Lung (tissue), 11 donors: ENCODE measurements at regions not wholly inside any gene's neighbourhood (a gene's known extent, or its start where the extent isn't known, plus 50 kb on each side); places are given as distances from the start of the nearest gene placed in this dataset.
A peak's percentile ranks its signal among the peaks of the same experiment; 100 is the strongest.

Source experiments
- ATAC-seq: fragments of 200-7000 bp; cut with Tn5 transposase; one replicate; pipeline ENCODE4 v1.9.1; 2020; ENCODE audit warnings: moderate number of reproducible peaks; ENCODE audit not compliant: insufficient read depth, low FRiP score
- DNase-seq, 3 donors: peaks; one replicate each; pipeline ENCODE4 v3.0.0-alpha.2; 2013 to 2017
- H3K27ac ChIP-seq, 2 donors: one replicate each; pipeline ENCODE4 v1.5.1; 2013; ENCODE audit warnings: mild to moderate bottlenecking in 2 of 2, moderate library complexity in 2 of 2, control low read depth in 1 of 2, inconsistent platforms in 1 of 2, low read depth in 1 of 2, low read length in 1 of 2
- H3K27me3 ChIP-seq, 3 donors: one replicate each; pipeline ENCODE4 v1.5.1; 2013; ENCODE audit warnings: low read length in 2 of 3; ENCODE audit not compliant: control insufficient read depth in 3 of 3, insufficient read depth in 3 of 3
- H3K36me3 ChIP-seq, 4 donors: one replicate each; pipeline ENCODE4 v1.5.1; 2013; ENCODE audit warnings: low read length in 4 of 4, mild to moderate bottlenecking in 1 of 4, moderate library complexity in 1 of 4; ENCODE audit not compliant: control insufficient read depth in 4 of 4, insufficient read depth in 4 of 4
- H3K4me1 ChIP-seq, 5 donors: one replicate each; pipeline ENCODE4 v1.5.1; 2013; ENCODE audit warnings: low read length in 5 of 5, mild to moderate bottlenecking in 2 of 5, moderate library complexity in 1 of 5; ENCODE audit not compliant: control insufficient read depth in 5 of 5, insufficient read depth in 5 of 5
- H3K4me3 ChIP-seq: one replicate; pipeline ENCODE4 v1.5.1; 2013; ENCODE audit warnings: mild to moderate bottlenecking, control low read depth, moderate library complexity
- H3K9ac ChIP-seq, 2 donors: one replicate each; pipeline ENCODE4 v1.5.1; 2013; ENCODE audit warnings: low read length in 2 of 2, control low read depth in 1 of 2; ENCODE audit not compliant: insufficient read depth in 1 of 2
- H3K9me3 ChIP-seq, 4 donors: one replicate each; pipeline ENCODE4 v1.5.1; 2013; ENCODE audit warnings: low read length in 3 of 4, mild to moderate bottlenecking in 1 of 4, moderate library complexity in 1 of 4; ENCODE audit not compliant: control insufficient read depth in 4 of 4, insufficient read depth in 3 of 4
- CTCF ChIP-seq: IDR thresholded peaks from 2 replicates; pipeline ENCODE4 v1.5.1; 2012; ENCODE audit warnings: mild to moderate bottlenecking; ENCODE audit errors: control extremely low read depth, extremely low read depth
- WGBS, 2 donors: extraction: QIAGEN DNeasy Blood & Tissue Kit; methylation state at CpG; one replicate each; pipeline ENCODE4 v1.1.7; 2013; 5-methylcytosine and 5-hydroxymethylcytosine counted together
- donor health status: control.
- donor health status: control.
- donor health status: Bipolar disorder and iron deficiency.
- donor health status: healthy.
- donor health status: DM: yes; HTN: yes; CAD: no.

DNA sequence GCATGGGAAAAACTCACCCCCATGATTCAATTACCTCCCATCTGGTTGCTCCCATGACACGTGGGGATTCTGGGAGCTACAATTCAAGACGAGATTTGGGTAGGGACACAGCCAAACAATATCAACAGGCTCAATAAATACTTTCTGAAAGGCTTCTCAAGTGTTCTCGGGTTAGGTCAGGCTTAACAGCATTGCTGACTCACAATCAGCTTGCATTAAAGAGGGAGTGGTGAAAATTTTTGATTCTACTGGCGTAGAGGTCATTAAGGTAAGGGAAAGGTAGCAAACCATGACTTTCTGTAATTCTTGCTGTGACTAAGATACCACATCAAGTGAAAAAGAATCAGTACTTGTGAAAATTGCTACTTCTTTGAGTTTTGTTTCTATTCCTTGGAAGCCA lies 126.4 kb downstream of the JCAD start:
- Histone ChIP-seq H3K4me1 (peaks cover 0 to 4% (median 0%) of the 10 kb centered on the region in 5 donors), H3K27ac (no peak overlapping the region), H3K27me3 (no peaks in the 10 kb centered on the region), H3K9me3 (peaks cover 0 to 4% (median 0%) of the 10 kb centered on the region in 4 donors), H3K4me3 (no peak overlapping the region), H3K36me3 (no peaks in the 10 kb centered on the region), H3K9ac (no peak overlapping the region)
- DNase-seq (no peak), ATAC-seq (no peak)
- 73 to 85% methylated on average over 4 of the region's 4 CpGs for WGBS, 2 donors
- TF ChIP-seq CTCF, result no peak

DNA sequence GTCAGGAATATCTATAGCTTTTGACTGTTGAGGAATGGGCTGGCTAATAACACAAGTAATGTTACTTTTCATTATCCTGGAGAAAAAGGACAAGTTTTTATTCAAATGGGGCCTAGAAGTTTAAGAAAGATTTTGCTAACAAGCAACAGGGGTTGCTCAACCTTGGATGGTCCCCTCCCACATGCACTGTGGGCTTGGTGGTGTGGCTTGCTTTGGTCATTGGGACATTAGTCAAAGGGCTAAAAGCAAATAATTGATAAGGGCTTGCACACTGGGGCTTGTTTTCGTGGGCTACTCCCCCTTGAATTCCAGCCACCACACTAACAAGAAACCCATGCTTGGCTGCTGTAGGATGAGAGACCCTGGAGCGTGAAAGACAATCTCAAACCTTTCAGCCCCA lies 127.6 kb downstream of the JCAD start:
- Histone ChIP-seq H3K9ac (no peak overlapping the region), H3K36me3 (no peaks in the 10 kb centered on the region), H3K4me1 (peaks cover 0 to 4% (median 0%) of the 10 kb centered on the region in 5 donors), H3K9me3 (peaks cover 0 to 4% (median 0%) of the 10 kb centered on the region in 4 donors), H3K27me3 (no peaks in the 10 kb centered on the region), H3K4me3 (no peak overlapping the region), H3K27ac (no peak overlapping the region)
- no peak for ATAC-seq
- WGBS, 2 donors, result 91 to 94% methylated on average over 2 of the region's 2 CpGs
- TF ChIP-seq CTCF, result no peak
- no peak for DNase-seq

DNA sequence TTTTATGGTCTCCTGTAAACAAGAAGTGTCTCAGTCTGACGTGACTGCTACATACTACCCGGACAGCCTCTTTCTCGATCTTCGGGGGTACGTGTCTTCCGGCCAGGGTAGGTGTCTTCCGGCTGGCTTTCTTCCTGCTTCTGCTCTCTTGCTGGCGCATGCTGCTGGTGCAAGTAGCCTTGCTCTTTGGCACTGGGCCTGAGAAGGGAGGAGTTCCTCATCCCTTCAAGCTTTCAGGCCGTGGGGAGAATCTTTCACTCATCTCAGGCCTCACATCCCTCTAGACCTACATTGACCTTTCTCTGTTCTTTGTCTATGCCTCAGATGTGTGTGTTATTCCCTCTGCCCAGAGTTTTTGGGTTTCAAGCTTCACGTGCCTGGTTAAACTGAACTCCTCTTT lies 130.4 kb downstream of the JCAD start:
- H3K27me3 ChIP-seq, result no peaks in the 10 kb centered on the region
- H3K27ac ChIP-seq, result no peak overlapping the region
- ATAC-seq (no peak), DNase-seq (peak in 1 of 3 donors; percentile 25)
- H3K9ac ChIP-seq, result no peak overlapping the region
- H3K36me3 ChIP-seq, result no peaks in the 10 kb centered on the region
- H3K9me3 ChIP-seq, result peaks cover 0 to 4% (median 0%) of the 10 kb centered on the region in 4 donors
- H3K4me1 ChIP-seq, result peaks cover 0 to 4% (median 0%) of the 10 kb centered on the region in 5 donors
- WGBS, 2 donors, result 85 to 91% methylated on average over 10 of the region's 10 CpGs
- TF ChIP-seq CTCF, result no peak
- no peak overlapping the region for H3K4me3 ChIP-seq

- no peak overlapping the region for H3K9ac ChIP-seq
- peak; percentile 22 to 50 (median 32) for DNase-seq
- H3K27ac ChIP-seq, result no peak overlapping the region
- no peaks in the 10 kb centered on the region for H3K9me3 ChIP-seq
- no peaks in the 10 kb centered on the region for H3K36me3 ChIP-seq
- no peaks in the 10 kb centered on the region for H3K27me3 ChIP-seq
- no peak for TF ChIP-seq CTCF
- peaks cover 0 to 4% (median 0%) of the 10 kb centered on the region in 5 donors for H3K4me1 ChIP-seq
- WGBS, 2 donors, result 68 to 80% methylated on average over 6 of the region's 6 CpGs
- H3K4me3 ChIP-seq, result no peak overlapping the region
- ATAC-seq, result no peak
Observed at GRCh38 chr10:29926693-29927048, 132.7 kb downstream of the JCAD start.
